Daoy (cell line): ENCODE measurements at regions not wholly inside any gene's neighbourhood (a gene's known extent, or its start where the extent isn't known, plus 50 kb on each side); places are given as distances from the start of the nearest gene placed in this dataset.

Source experiments
- DNase-seq: peaks from one replicate; pipeline ENCODE4 v3.0.0-alpha.2; 2015; ENCODE audit warnings: low read depth

DNA sequence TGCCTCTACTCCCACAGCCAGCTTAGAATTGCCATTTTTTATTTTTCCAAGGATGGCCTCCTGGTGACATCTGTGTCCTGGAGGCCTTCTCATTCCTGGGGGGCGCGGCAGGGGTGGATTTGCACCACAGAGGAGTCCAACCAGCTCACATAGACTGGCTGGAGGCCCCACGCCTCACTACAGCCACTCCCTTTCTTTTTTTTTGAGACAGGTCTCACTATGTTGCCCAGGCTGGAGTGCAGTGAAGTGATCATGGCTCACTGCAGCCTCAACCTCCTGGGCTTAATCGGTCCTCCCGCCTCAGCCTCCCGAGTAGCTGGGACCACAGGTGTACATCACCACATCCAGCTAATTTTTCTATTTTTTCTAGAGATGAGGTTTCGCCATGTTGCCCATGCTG, 57.6 kb upstream of the DOCK1 start:
- no peak for DNase-seq

DNA sequence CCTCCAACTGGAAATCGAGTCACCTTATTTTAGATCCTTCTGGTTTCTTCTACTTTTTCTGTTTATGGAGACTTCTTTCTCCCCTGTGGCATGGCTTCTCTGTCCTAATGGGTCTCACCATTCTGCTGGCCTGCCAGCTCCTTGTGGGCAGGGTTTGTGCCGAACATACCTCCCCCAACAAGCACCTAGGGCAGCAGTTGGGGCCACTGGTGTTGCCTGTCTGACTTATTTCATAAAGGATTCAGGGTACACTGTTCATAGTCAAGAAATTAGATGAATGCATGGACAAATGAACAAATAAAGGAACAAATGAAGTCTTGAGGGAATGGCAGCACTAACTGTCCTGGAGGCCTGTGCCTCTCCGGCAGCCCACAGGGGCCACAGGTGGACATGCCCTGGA, 55.6 kb upstream of the DOCK1 start:
- no peak for DNase-seq

DNA sequence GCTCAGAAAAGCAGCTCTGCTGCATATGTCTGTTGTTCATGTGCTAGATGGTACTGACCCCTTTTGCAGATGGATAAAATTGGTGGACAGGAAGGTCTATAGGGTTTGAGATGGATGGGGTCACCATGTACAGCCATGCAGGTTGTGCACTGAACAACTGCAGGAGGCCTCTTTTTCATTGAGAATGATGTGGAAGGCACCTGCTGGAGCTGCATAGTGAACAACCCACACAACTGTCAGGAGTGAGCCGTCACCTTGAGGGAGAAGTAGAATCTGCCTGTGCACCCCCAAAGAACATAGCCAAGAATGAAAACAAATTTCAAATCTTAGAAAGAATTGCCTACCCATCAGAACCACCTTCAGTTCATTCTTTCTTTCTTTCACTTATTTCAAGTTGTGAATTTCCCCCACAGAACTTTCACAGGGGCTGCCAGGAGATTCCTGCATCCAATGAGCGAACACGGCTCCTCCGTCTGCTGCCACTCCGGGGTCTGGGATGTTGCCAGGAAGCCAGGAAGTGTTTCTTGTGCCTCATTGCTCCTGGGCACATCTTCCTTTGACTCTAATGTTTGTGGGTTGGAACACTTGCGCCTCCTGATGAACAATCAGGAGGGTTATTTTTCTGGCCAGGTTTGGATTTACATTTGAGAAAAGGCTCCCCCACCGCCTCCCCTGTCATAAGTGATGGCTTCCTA, 53.7 kb upstream of the DOCK1 start:
- DNase-seq, result no peak

- DNase-seq, result no peak
Measured at GRCh38 chr10:126854726-126855495, 50.3 kb upstream of the DOCK1 start.
